Left lung (tissue), 4 donors: ENCODE measurements at regions not wholly inside any gene's neighbourhood (a gene's known extent, or its start where the extent isn't known, plus 50 kb on each side); places are given as distances from the start of the nearest gene placed in this dataset.

Experiments used
- ATAC-seq: fragments of 200-7000 bp; cut with Tn5 transposase; one replicate; pipeline ENCODE4 v1.9.1; 2020; ENCODE audit warnings: moderate library complexity
- DNase-seq, 4 donors: peaks; one replicate each; pipeline ENCODE4 v3.0.0-alpha.2; 2013 to 2020
- H3K27ac ChIP-seq, 2 donors: fragments of 200-600 bp; sonication (generic) in 1 of 2; one replicate each; pipeline versions ENCODE4 v1.5.0 to v1.8.0; 2020 to 2021
- H3K27me3 ChIP-seq, 2 donors: fragments of 200-600 bp; sonication (generic) in 1 of 2; one replicate each; pipeline versions ENCODE4 v1.5.0 to v1.8.0; 2020 to 2021
- H3K36me3 ChIP-seq, 2 donors: fragments of 200-600 bp; sonication (generic) in 1 of 2; one replicate each; pipeline versions ENCODE4 v1.5.0 to v1.8.0; 2020 to 2021
- H3K4me1 ChIP-seq, 2 donors: fragments of 200-600 bp; one replicate each; pipeline ENCODE4 v1.8.0; 2021
- H3K4me3 ChIP-seq, 2 donors: fragments of 200-600 bp; sonication (generic) in 1 of 2; one replicate each; pipeline versions ENCODE4 v1.5.0 to v1.8.0; 2020 to 2021; ENCODE audit warnings: mild to moderate bottlenecking in 1 of 2
- H3K9me3 ChIP-seq, 2 donors: fragments of 200-600 bp; sonication (generic) in 1 of 2; one replicate each; pipeline versions ENCODE4 v1.5.0 to v1.8.0; 2020 to 2021
- CTCF ChIP-seq, 2 donors: fragments of 200-600 bp; sonication (generic) in 1 of 2; IDR thresholded peaks; one replicate each; pipeline versions ENCODE4 v1.5.0 to v1.8.0; 2021; ENCODE audit warnings: antibody characterized with exemption in 2 of 2
- intact Hi-C, 2 donors: fragments of 100-400 bp; cut with DNase I; formaldehyde crosslinking; loops; one replicate each; pipeline versions ENCODE4 v1.11.2 to v1.14.2; 2022
- donor health status: DM: no; HTN: yes; CAD: no.
- donor health status: DM: no; HTN: no; CAD: no.

- intact Hi-C loops: no loop called here
- no peaks in the 10 kb centered on the region for H3K36me3 ChIP-seq
- H3K4me1 ChIP-seq: peaks cover 0 to 18% of the 10 kb centered on the region in 2 donors
- no peaks in the 10 kb centered on the region for H3K27me3 ChIP-seq
- peaks cover 0 to 4% of the 10 kb centered on the region in 2 donors for H3K9me3 ChIP-seq
- DNase-seq (peak in 1 of 4 donors; percentile 7), ATAC-seq (no peak)
- no peak overlapping the region for H3K27ac ChIP-seq
- no peak for TF ChIP-seq CTCF (IDR thresholded peaks at IDR 0.05)
- no peak overlapping the region for H3K4me3 ChIP-seq
These were observed 51.3 kb downstream of the OR10H4 start for GRCh38 chr19:16000024-16000663.

- H3K27ac ChIP-seq: no peak overlapping the region
- ATAC-seq (peak; percentile 85), DNase-seq (peak in 2 of 4 donors; percentile 50 to 69)
- no peak for TF ChIP-seq CTCF (IDR thresholded peaks at IDR 0.05)
- intact Hi-C loops: no loop called here
- H3K36me3 ChIP-seq: no peaks in the 10 kb centered on the region
- no peaks in the 10 kb centered on the region for H3K9me3 ChIP-seq
- H3K27me3 ChIP-seq: no peaks in the 10 kb centered on the region
- peaks cover 0 to 18% of the 10 kb centered on the region in 2 donors for H3K4me1 ChIP-seq
- H3K4me3 ChIP-seq: peak overlapping the region; percentile 15 to 23
These were observed 52.9 kb downstream of the OR10H4 start for GRCh38 chr19:16001481-16002312.

GRCh38 chr19:16002406-16003384 is 53.9 kb downstream of the OR10H4 start:
- H3K27ac ChIP-seq: no peak overlapping the region
- peak; percentile 48 for ATAC-seq
- no peaks in the 10 kb centered on the region for H3K36me3 ChIP-seq
- no peak for TF ChIP-seq CTCF (IDR thresholded peaks at IDR 0.05)
- H3K9me3 ChIP-seq: no peaks in the 10 kb centered on the region
- peak overlapping the region; percentile 15 to 23 for H3K4me3 ChIP-seq
- H3K27me3 ChIP-seq: no peaks in the 10 kb centered on the region
- peaks cover 0 to 18% of the 10 kb centered on the region in 2 donors for H3K4me1 ChIP-seq
- DNase-seq: peak in 2 of 4 donors; percentile 10 to 49
- intact Hi-C loops: no loop called here

GRCh38 chr19:16003391-16003790 is 54.6 kb downstream of the OR10H4 start:
- no peaks in the 10 kb centered on the region for H3K36me3 ChIP-seq
- intact Hi-C loops: no loop called here
- no peaks in the 10 kb centered on the region for H3K9me3 ChIP-seq
- no peaks in the 10 kb centered on the region for H3K27me3 ChIP-seq
- no peak for TF ChIP-seq CTCF (IDR thresholded peaks at IDR 0.05)
- no peak for ATAC-seq
- H3K4me1 ChIP-seq: peaks cover 0 to 18% of the 10 kb centered on the region in 2 donors
- no peak overlapping the region for H3K27ac ChIP-seq
- no peak overlapping the region for H3K4me3 ChIP-seq
- DNase-seq: no peak
